Muscle of leg (tissue), 3 donors: ENCODE measurements at regions not wholly inside any gene's neighbourhood (a gene's known extent, or its start where the extent isn't known, plus 50 kb on each side); places are given as distances from the start of the nearest gene placed in this dataset.

Experiments used
- DNase-seq: peaks from one replicate; pipeline ENCODE4 v3.0.0; 2013
- H3K27ac ChIP-seq: one replicate; pipeline ENCODE4 v1.5.1; 2013; ENCODE audit warnings: mild to moderate bottlenecking, low read length, control low read depth
- H3K27me3 ChIP-seq: one replicate; pipeline ENCODE4 v1.6.1; 2013; ENCODE audit warnings: low read length; ENCODE audit not compliant: control insufficient read depth, insufficient read depth
- H3K36me3 ChIP-seq: one replicate; pipeline ENCODE4 v1.6.1; 2013; ENCODE audit warnings: low read length; ENCODE audit not compliant: control insufficient read depth, insufficient read depth
- H3K4me1 ChIP-seq: one replicate; pipeline ENCODE4 v1.6.1; 2013; ENCODE audit warnings: low read length; ENCODE audit not compliant: control insufficient read depth, insufficient read depth
- H3K4me3 ChIP-seq: one replicate; pipeline ENCODE4 v1.5.1; 2013; ENCODE audit warnings: low read length, control low read depth
- H3K9me3 ChIP-seq: replicated peaks from 2 replicates; pipeline ENCODE4 v1.6.1; 2013; ENCODE audit warnings: low read depth, low read length; ENCODE audit not compliant: control insufficient read depth
- WGBS: methylation state at CpG from one replicate; pipeline ENCODE4 v1.1.5; 2013; ENCODE audit warnings: missing lambda C conversion rate; ENCODE audit not compliant: insufficient coverage; 5-methylcytosine and 5-hydroxymethylcytosine counted together

DNA sequence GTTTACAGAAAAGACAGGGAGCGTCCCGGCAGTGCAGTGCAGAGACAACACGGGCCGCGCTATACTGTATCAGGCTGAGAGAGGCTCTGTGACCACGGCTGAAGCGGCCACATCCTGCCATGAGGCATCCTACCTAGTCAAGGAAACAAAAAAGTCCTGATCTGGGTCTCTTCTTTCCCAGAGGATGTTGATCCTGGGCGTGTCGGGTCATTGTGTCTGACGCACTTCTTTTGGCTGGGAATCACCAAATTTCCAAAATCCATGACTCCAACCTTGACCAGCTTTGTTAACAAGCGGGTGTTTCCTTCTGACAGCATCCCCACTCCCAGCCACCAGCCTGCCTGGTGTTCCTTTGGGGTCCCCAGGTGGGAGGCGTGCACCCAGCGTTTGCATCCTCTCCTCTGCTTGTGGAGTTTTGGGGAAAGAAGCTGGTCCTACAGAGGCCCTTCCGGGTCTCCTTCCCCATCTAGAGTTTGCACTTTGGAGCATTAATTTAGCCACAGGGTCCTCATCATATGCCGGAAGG lies 91.4 kb upstream of the RAI14 start:
- peaks cover 2% of the 10 kb centered on the region for H3K27me3 ChIP-seq
- H3K9me3 ChIP-seq: no peaks in the 10 kb centered on the region
- peak; percentile 19 for DNase-seq
- H3K36me3 ChIP-seq: no peaks in the 10 kb centered on the region
- WGBS: 72% methylated on average over 11 of the region's 15 CpGs
- no peak overlapping the region for H3K27ac ChIP-seq
- peaks cover 7% of the 10 kb centered on the region for H3K4me1 ChIP-seq
- no peak overlapping the region for H3K4me3 ChIP-seq

DNA sequence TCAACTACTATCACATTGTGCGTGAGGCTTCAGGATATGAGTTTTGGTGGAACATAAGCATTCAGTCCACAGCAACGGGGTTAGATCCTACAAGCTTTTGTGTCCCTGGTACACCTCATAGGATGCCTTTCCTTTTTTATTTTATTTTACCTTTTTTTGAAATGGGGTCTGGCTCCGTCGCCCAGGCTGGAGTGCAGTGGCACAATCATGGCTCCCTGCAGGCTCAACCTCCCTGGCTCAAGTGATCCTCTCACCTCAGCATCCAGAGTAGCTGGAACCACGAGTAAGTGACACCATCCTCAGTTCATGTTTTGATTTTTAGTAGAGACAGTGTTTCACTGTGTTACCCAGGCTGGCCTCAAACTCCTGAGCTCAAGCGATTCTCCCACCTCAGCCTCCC lies 86.0 kb upstream of the RAI14 start:
- 96% methylated on average over 4 of the region's 6 CpGs for WGBS
- H3K36me3 ChIP-seq: no peaks in the 10 kb centered on the region
- H3K4me1 ChIP-seq: peaks cover 8% of the 10 kb centered on the region
- H3K27me3 ChIP-seq: peaks cover 2% of the 10 kb centered on the region
- H3K4me3 ChIP-seq: no peak overlapping the region
- no peaks in the 10 kb centered on the region for H3K9me3 ChIP-seq
- peak overlapping the region; percentile 35 for H3K27ac ChIP-seq
- no peak for DNase-seq

GRCh38 chr5:34570721-34571676 lies 85.1 kb upstream of the RAI14 start:
- peaks cover under 1% of the 10 kb centered on the region for H3K27me3 ChIP-seq
- no peaks in the 10 kb centered on the region for H3K9me3 ChIP-seq
- H3K4me3 ChIP-seq: no peak overlapping the region
- H3K27ac ChIP-seq: peak overlapping the region; percentile 74
- no peaks in the 10 kb centered on the region for H3K36me3 ChIP-seq
- WGBS: 50% methylated on average over 1 of the region's 5 CpGs
- DNase-seq: peak; percentile 78
- peaks cover 8% of the 10 kb centered on the region for H3K4me1 ChIP-seq

GRCh38 chr5:34571677-34572041 lies 84.5 kb upstream of the RAI14 start:
- Histone ChIP-seq H3K9me3 (no peaks in the 10 kb centered on the region), H3K27ac (peak overlapping the region; percentile 74), H3K4me1 (peaks cover 8% of the 10 kb centered on the region), H3K36me3 (no peaks in the 10 kb centered on the region), H3K27me3 (no peaks in the 10 kb centered on the region), H3K4me3 (no peak overlapping the region)
- 93% methylated on average over 3 of the region's 3 CpGs for WGBS
- no peak for DNase-seq

DNA sequence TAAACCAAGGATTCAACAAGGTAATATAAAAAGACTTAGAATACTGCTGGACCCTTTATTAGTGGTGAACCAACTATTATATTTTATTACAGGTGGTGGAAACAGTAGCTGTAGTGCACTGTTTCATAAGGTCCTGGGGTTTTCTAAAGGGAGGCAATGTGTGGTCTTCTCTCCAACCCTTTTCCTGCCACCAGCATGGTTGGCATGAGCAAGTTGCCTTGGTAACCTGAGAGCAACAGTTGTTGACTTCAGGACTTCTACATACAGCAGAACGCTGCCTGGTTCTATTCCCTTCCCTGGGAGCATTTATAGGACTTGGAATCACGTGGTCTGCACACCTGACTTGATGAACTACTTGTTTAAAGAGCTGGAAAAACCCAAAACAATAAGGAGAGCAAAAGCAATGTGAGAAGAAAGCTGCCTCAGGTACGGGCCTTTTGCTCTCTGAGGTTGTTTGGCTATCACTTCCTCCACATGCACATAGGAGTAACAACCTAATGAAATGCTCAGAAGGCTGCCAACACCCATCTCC lies 81.1 kb upstream of the RAI14 start:
- Histone ChIP-seq H3K27me3 (no peaks in the 10 kb centered on the region), H3K36me3 (no peaks in the 10 kb centered on the region), H3K27ac (no peak overlapping the region), H3K9me3 (peaks cover 9% of the 10 kb centered on the region), H3K4me1 (peaks cover 8% of the 10 kb centered on the region), H3K4me3 (no peak overlapping the region)
- 83% methylated on average over 1 of the region's 3 CpGs for WGBS
- no peak for DNase-seq

- Histone ChIP-seq H3K9me3 (peaks cover 9% of the 10 kb centered on the region), H3K4me1 (peaks cover 7% of the 10 kb centered on the region), H3K36me3 (no peaks in the 10 kb centered on the region), H3K4me3 (no peak overlapping the region), H3K27ac (no peak overlapping the region), H3K27me3 (no peaks in the 10 kb centered on the region)
- 69% methylated on average over 5 of the region's 11 CpGs for WGBS
- DNase-seq: peak; percentile 21
These were observed 79.0 kb upstream of the RAI14 start for GRCh38 chr5:34576891-34577666.

DNA sequence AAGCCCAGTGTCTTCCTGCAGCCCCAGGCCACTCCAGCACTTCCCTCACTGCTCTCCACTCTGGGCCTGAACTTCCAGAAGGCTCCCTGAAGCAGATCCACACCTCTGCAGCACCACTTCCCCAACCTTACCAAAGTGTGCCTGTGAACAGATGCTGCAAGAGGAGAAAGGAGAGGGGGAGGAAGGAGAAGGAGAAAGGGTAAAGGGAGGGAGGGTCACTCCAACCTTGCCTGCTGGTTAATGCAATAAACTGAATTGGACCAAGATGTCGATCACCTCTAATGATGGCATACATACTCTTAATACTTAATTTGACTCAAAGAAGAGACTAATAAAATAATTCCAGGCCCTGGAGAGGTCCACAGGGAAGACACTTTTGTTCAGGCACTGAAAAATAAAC lies 77.2 kb upstream of the RAI14 start:
- DNase-seq: no peak
- Histone ChIP-seq H3K36me3 (no peaks in the 10 kb centered on the region), H3K4me1 (peaks cover 13% of the 10 kb centered on the region), H3K27ac (no peak overlapping the region), H3K27me3 (no peaks in the 10 kb centered on the region), H3K4me3 (no peak overlapping the region), H3K9me3 (peaks cover 9% of the 10 kb centered on the region)
- no CpG with 5 or more reads among the region's 1 CpG for WGBS

DNA sequence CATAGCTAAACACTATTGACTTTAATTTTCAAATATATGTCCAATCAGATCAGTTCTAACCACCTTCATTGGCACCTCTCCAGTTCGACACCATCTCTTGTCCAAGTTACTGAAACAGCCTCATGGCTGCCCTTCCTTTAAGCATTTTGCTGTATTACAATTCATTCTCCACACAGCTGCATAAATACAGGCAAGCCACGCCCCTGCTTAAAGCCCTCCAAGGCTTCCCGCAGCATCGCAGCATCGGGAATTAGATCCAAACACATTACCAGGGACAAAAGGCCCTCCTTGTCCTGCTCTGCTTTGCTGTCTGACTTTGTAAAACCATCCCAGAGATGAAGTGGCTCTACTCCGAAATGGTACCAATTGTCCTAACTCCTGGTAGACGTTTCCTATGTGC lies 75.1 kb upstream of the RAI14 start:
- Histone ChIP-seq H3K4me3 (no peak overlapping the region), H3K27me3 (no peaks in the 10 kb centered on the region), H3K9me3 (peaks cover 9% of the 10 kb centered on the region), H3K27ac (no peak overlapping the region), H3K4me1 (peaks cover 13% of the 10 kb centered on the region), H3K36me3 (no peaks in the 10 kb centered on the region)
- 14% methylated on average over 5 of the region's 7 CpGs for WGBS
- peak; percentile 79 for DNase-seq

GRCh38 chr5:34582371-34582770 lies 73.8 kb upstream of the RAI14 start:
- H3K36me3 ChIP-seq: no peaks in the 10 kb centered on the region
- DNase-seq: peak; percentile 76
- WGBS: 21% methylated on average over 2 of the region's 3 CpGs
- H3K27me3 ChIP-seq: no peaks in the 10 kb centered on the region
- peaks cover 9% of the 10 kb centered on the region for H3K9me3 ChIP-seq
- no peak overlapping the region for H3K4me3 ChIP-seq
- H3K27ac ChIP-seq: no peak overlapping the region
- peaks cover 13% of the 10 kb centered on the region for H3K4me1 ChIP-seq

GRCh38 chr5:34583167-34583566 lies 73.0 kb upstream of the RAI14 start:
- no peaks in the 10 kb centered on the region for H3K36me3 ChIP-seq
- no peak for DNase-seq
- H3K4me3 ChIP-seq: no peak overlapping the region
- H3K27me3 ChIP-seq: no peaks in the 10 kb centered on the region
- H3K27ac ChIP-seq: no peak overlapping the region
- H3K9me3 ChIP-seq: peaks cover 9% of the 10 kb centered on the region
- peaks cover 13% of the 10 kb centered on the region for H3K4me1 ChIP-seq
